Activated naive CD4-positive, alpha-beta T cell treated with anti-CD3 and anti-CD28 coated beads, Interleukin-2, amount 50 U/mL, for 72 hours (primary cell): ENCODE measurements at regions not wholly inside any gene's neighbourhood (a gene's known extent, or its start where the extent isn't known, plus 50 kb on each side); places are given as distances from the start of the nearest gene placed in this dataset.
A peak's percentile ranks its signal among the peaks of the same experiment; 100 is the strongest.
"Not testable (repeated sequence)": the region's sequence is repeated elsewhere in the genome, so short reads cannot be mapped to it uniquely, and the experiment has no call there.

Source experiments
- ATAC-seq, 2 donors: fragments of 150-1000 bp; cut with Tn5 transposase; 2 replicates each; pipeline ENCODE4 v1.10.0; 2021; ENCODE audit warnings: mild to moderate bottlenecking in 2 of 2, moderate library complexity in 2 of 2
- DNase-seq, 2 donors: peaks; one replicate each; pipeline ENCODE4 v3.0.0; 2021 to 2022; ENCODE audit warnings: low spot score in 2 of 2
- H3K27ac Mint-ChIP-seq, 2 donors: one replicate each; pipeline ENCODE4 v1.8.0; 2022; ENCODE audit warnings: mild to moderate bottlenecking in 2 of 2, mixed read lengths in 2 of 2
- H3K36me3 Mint-ChIP-seq, 2 donors: one replicate each; pipeline ENCODE4 v1.8.0; 2022; ENCODE audit warnings: mixed read lengths in 2 of 2
- H3K9me3 Mint-ChIP-seq, 2 donors: one replicate each; pipeline ENCODE4 v1.8.0; 2022; ENCODE audit warnings: mixed read lengths in 2 of 2

DNA sequence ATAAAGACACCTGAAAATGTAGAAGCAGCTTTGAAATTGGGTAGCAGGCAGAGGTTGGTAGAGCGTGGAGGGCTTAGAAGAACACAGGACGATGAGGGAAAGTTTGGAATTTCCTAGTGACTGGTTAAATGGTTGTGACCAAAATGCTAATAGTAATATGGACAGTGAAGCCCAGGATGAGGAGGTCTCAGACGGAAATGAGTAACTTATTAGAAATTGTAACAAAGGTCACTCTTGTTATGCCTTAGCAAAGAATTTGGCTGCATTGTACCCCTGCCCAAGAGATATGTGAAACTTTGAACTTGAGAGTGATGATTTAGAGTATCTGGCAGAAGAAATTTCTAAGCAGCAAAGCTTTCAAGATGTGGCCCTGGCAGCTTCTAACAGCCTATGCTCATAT, 382.5 kb downstream of the KCNN2 start:
- no peaks in the 10 kb centered on the region for H3K36me3 Mint-ChIP-seq
- peaks cover 0 to 10% of the 10 kb centered on the region in 2 donors for H3K9me3 Mint-ChIP-seq
- DNase-seq (no peak), ATAC-seq (no peak)
- H3K27ac Mint-ChIP-seq = no peak overlapping the region

DNA sequence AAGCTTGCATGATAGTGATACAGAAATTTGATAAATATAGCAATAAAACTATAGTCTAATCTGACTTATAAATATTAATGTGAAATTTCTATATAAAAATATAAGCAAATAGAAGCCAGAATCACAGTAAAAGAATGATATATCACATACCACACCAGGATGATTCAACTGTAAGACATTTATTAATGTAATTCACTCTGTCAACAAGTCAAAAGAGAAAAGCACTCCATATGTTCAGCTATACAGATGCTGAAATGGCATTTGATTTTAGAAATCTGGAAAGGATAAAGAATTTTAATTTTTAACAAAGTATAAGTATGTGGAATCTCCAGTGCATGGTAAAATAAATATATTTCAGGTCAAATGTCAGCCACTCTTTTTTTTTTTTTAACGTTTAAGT, 372.4 kb downstream of the KCNN2 start:
- peaks cover 9 to 12% of the 10 kb centered on the region in 2 donors for H3K9me3 Mint-ChIP-seq
- no peak for DNase-seq
- H3K27ac Mint-ChIP-seq = no peak overlapping the region
- H3K36me3 Mint-ChIP-seq = peaks cover 0 to 7% of the 10 kb centered on the region in 2 donors
- ATAC-seq = no peak

GRCh38 chr5:114729986-114730385, 368.1 kb downstream of the KCNN2 start:
- H3K9me3 Mint-ChIP-seq = peaks cover 10 to 17% of the 10 kb centered on the region in 2 donors
- no peak overlapping the region for H3K27ac Mint-ChIP-seq
- DNase-seq = no peak
- no peak for ATAC-seq
- H3K36me3 Mint-ChIP-seq = peaks cover 0 to 7% of the 10 kb centered on the region in 2 donors

DNA sequence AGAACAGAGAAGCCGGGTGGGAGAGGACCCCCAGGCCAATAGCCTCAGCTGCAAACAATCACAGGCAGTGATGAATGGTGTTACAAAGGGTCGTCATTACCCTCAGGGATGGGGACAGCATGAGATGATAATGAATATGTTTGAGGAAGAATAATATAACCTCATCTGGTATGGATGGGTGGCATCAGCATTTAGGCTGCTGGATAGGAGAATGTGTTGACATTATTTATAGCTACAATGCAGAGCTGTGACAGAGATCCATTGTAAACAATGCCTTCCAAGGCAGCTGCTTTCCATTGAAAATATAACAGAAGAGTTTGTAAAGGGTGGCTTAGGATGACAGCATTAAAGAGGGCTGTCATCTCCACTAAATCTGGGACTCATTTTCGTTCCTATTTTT, 365.5 kb downstream of the KCNN2 start:
- DNase-seq (no peak), ATAC-seq (no peak)
- Mint-ChIP-seq H3K27ac (no peak overlapping the region), H3K36me3 (peaks cover 0 to 7% of the 10 kb centered on the region in 2 donors), H3K9me3 (peaks cover 13 to 21% of the 10 kb centered on the region in 2 donors)

- Mint-ChIP-seq H3K36me3 (peaks cover 0 to 7% of the 10 kb centered on the region in 2 donors), H3K9me3 (peaks cover 14 to 16% of the 10 kb centered on the region in 2 donors), H3K27ac (peak overlapping the region in 1 of 2 donors; percentile 46)
- DNase-seq (no peak), ATAC-seq (no peak)
Observed at GRCh38 chr5:114726131-114726530, 364.3 kb downstream of the KCNN2 start.

- DNase-seq (no peak), ATAC-seq (no peak)
- no peak overlapping the region for H3K27ac Mint-ChIP-seq
- peaks cover 0 to 5% of the 10 kb centered on the region in 2 donors for H3K36me3 Mint-ChIP-seq
- peaks cover 11 to 18% of the 10 kb centered on the region in 2 donors for H3K9me3 Mint-ChIP-seq
Observed at GRCh38 chr5:114719268-114719667, 357.4 kb downstream of the KCNN2 start.

DNA sequence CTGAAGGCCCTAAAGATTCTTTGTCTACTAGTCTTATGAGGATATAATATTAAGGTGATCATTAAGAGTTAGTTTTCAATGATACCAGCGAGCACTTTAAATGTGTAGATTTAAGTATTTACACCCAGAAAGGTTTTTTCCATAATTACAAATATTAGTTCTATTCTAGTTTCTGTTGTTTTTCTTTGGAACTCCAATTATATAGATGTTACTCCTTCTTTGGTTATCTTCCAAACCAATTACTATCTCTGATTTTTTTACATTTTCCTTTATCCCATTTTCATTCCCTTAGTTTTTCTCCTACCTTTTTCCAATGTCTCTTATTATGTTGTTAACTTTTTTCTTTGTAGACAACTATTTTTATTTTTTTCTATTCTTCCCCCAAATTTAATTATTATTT, 355.1 kb downstream of the KCNN2 start:
- ATAC-seq = no peak
- H3K36me3 Mint-ChIP-seq = peaks cover 0 to 5% of the 10 kb centered on the region in 2 donors
- no peak overlapping the region for H3K27ac Mint-ChIP-seq
- DNase-seq = no peak
- H3K9me3 Mint-ChIP-seq = peaks cover 5 to 20% of the 10 kb centered on the region in 2 donors

DNA sequence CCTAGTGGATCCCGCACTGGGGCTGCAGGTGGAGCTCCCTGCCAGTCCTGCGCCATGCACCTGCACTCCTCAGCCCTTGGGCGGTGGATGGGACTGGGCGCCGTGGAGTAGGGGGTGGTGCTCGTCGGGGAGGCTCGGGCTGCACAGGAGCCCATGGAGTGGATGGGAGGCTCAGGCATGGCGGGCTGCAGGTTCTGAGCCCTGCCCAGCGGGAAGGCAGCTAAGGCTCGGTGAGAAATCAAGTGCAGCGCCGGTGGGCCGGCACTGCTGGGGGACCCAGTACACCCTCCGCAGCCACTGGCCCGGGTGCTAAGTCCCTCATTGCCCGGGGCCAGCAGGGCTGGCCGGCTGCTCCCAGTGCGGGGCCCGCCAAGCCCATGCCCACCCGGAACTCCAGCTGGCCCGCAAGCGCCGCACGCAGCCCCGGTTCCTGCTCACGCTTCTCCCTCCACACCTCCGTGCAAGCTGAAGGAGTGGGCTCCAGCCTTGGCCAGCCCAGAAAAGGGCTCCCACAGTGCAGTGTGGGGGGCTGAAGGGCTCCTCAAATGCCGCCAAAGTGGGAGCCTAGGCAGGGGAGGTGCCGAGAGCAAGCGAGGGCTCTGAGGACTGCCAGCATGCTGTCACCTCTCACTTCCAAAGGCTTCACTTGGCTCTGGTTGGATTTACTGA, 342.5 kb downstream of the KCNN2 start:
- DNase-seq, ATAC-seq, H3K9me3 Mint-ChIP-seq, H3K36me3 Mint-ChIP-seq, H3K27ac Mint-ChIP-seq: not testable (repeated sequence)

DNA sequence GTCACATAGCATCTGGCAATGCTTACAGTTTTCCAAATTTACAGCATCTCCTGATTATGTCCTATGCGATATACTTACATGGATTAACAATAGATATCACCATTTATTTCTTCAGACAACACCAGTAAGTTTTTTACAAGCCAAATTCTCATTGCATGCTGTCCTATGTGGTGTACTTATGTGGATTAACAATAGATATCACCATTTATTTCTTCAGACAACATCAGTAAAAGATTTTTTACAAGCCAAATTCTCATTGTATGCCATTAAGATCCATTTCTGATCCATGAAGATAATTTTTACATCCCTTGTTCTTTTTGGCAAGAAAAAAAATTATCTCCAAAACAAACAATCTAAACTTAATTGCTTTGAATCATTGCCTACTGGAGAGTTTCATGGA, 340.9 kb downstream of the KCNN2 start:
- Mint-ChIP-seq H3K36me3 (no peaks in the 10 kb centered on the region), H3K9me3 (peaks cover 0 to 11% of the 10 kb centered on the region in 2 donors), H3K27ac (no peak overlapping the region)
- ATAC-seq (no peak), DNase-seq (no peak)

GRCh38 chr5:114702136-114702535, 340.3 kb downstream of the KCNN2 start:
- no peak overlapping the region for H3K27ac Mint-ChIP-seq
- peaks cover 0 to 11% of the 10 kb centered on the region in 2 donors for H3K9me3 Mint-ChIP-seq
- DNase-seq (no peak), ATAC-seq (no peak)
- H3K36me3 Mint-ChIP-seq = no peaks in the 10 kb centered on the region

- ATAC-seq (no peak), DNase-seq (no peak)
- peaks cover 0 to 17% of the 10 kb centered on the region in 2 donors for H3K9me3 Mint-ChIP-seq
- H3K36me3 Mint-ChIP-seq = peaks cover 0 to 4% of the 10 kb centered on the region in 2 donors
- H3K27ac Mint-ChIP-seq = no peak overlapping the region
Observed at GRCh38 chr5:114700823-114701222, 339.0 kb downstream of the KCNN2 start.

DNA sequence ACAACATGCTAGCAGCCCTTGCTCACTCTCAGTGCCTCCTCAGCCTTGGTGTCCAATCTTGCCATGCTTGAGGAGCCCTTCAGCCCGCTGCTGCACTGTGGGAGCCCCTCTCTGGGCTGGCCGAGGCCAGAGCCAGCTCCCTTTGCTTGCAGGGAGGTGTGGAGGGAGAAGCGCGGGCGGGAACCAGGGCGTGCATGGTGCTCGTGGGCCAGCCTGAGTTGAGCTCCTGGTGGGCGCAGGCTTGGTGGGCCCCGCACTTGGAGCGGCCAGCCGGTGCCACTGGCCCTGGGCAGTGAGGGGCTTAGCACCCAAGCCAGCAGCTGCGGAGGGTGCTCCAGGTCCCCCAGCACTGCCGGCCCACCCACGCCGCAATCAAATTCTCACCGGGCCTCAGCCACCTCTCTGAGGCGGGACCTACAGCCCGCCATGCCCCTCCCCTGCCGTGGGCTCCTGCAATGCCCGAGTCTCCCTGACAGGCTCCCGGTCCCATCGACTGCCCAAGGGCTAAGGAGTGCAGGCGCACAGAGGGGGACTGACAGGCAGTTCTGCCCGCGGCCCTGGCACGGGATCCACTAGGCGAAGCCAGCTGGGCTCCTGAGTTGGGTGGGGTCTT, 333.5 kb downstream of the KCNN2 start:
- no peak for DNase-seq
- no peak overlapping the region for H3K27ac Mint-ChIP-seq
- ATAC-seq = no peak
- peaks cover 0 to 4% of the 10 kb centered on the region in 2 donors for H3K36me3 Mint-ChIP-seq
- peaks cover 4 to 20% of the 10 kb centered on the region in 2 donors for H3K9me3 Mint-ChIP-seq

- peaks cover 12 to 15% of the 10 kb centered on the region in 2 donors for H3K9me3 Mint-ChIP-seq
- no peak overlapping the region for H3K27ac Mint-ChIP-seq
- DNase-seq = no peak
- no peaks in the 10 kb centered on the region for H3K36me3 Mint-ChIP-seq
- no peak for ATAC-seq
Observed at GRCh38 chr5:114686356-114686755, 324.5 kb downstream of the KCNN2 start.

GRCh38 chr5:114678778-114679177, 316.9 kb downstream of the KCNN2 start:
- Mint-ChIP-seq H3K36me3 (peaks cover 0 to under 1% of the 10 kb centered on the region in 2 donors), H3K27ac (no peak overlapping the region)

DNA sequence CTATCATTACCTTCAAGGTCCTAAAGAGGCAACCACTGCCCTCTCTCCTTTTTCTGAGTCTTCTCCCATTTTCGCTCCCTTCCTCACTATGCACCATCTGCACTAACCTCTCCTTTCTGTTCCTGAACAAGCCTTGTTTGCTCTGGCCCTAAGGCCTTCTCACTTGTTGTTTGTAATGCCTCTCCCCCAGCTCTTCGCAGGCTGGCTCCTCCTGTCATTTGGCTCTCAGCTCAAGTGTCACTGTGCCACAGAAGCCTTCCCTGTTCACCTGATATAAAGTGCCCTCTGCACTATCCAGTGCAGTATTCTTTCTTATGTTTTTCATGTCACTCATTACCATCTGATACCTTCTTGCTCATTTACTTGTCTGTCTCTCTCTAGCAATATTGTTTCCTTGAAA, 303.7 kb downstream of the KCNN2 start:
- Mint-ChIP-seq H3K27ac (no peak overlapping the region), H3K36me3 (peaks cover 0 to 6% of the 10 kb centered on the region in 2 donors), H3K9me3 (peaks cover 7 to 31% of the 10 kb centered on the region in 2 donors)
- no peak for DNase-seq
- no peak for ATAC-seq

More at GRCh38 chr5:114678778-114679177, 316.9 kb downstream of the KCNN2 start:
- ATAC-seq = no peak
- DNase-seq = no peak
- peaks cover 3 to 7% of the 10 kb centered on the region in 2 donors for H3K9me3 Mint-ChIP-seq

DNA sequence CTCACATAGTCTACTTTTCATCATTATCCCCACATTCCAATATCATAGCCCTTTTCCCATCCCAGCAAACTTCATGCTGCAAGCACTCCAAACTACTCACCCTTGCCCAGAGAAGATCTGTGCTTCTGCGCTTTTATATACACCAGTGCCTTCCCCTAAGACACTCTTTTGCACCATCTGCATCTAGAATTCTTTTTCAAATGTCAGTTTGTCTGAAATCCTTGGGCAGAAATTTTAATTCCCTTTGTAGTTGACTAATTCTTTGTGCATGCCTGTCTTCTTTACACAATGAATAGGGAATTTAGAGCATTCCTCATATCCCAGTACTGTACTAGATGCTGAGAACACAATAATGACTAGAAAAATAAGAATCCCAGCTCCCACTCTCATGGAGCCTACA, 298.9 kb downstream of the KCNN2 start:
- Mint-ChIP-seq H3K36me3 (peaks cover 0 to 3% of the 10 kb centered on the region in 2 donors), H3K27ac (no peak overlapping the region), H3K9me3 (peaks cover 9 to 26% of the 10 kb centered on the region in 2 donors)
- DNase-seq (no peak), ATAC-seq (no peak)

DNA sequence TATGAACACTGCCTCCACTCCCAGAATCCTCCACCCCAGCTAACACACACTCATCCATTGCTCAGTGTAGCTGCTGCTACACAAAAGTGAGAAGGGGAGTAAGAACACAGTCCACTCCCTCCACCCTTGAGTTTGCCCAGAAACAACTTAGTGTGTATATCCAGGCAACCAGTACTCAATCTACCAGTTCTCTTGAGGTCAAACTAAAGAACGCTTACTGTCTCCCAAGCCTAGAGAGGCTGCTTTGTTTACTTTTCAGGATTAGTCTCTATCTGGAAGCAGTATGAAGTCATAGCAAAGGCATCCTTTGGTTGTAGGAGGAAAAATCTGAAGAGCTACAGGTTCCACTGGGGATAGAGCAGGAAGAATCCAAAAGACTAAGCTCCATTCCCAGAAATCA, 296.3 kb downstream of the KCNN2 start:
- ATAC-seq (no peak), DNase-seq (no peak)
- Mint-ChIP-seq H3K27ac (no peak overlapping the region), H3K36me3 (no peaks in the 10 kb centered on the region), H3K9me3 (peaks cover 5 to 18% of the 10 kb centered on the region in 2 donors)
